ENCODE measurements at regions not wholly inside any gene's neighbourhood (a gene's known extent, or its start where the extent isn't known, plus 50 kb on each side); places are given as distances from the start of the nearest gene placed in this dataset.

DNA sequence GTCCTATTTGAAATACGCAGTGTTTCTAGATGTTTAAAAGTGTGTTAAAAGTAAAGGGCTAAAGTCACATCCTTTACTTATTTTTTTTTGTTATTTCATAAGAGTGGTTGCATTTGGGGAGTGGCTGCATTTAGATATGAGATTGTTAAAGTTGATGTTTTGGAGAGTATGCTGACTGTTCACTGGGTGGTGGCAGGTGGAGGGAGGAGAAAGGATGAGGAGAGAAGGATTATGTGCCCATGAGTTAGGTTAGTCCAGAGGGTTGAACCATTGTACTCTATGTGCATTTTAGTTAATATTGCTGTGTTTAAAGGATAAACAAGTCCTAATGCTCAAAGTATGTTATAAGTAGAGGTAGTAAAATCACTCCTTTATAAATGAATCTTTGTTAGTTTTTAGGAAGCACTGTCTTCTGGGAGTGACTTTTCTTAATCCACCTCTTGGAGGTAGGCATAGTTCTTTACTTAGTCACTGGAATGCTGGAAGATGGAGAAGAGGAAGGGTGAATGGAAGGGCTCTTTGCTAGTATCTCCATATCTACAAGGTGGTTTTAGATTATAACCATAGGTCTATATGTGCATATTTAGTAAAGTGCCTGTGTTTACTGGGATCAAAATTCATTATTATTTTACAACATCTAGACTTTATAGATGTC, 332.3 kb downstream of the NPR3 start:
- H3K36me3 ChIP-seq (ENCODE audit: control insufficient read depth in 2 of 2, extremely low read depth in 1 of 2, insufficient read depth in 2 of 2, low read length in 2 of 2): no peaks in the 10 kb centered on the region
- peaks cover 5% of the 10 kb centered on the region for H3K9me3 ChIP-seq (ENCODE audit: control insufficient read depth, low read depth, low read length)
- no peak overlapping the region for H2AFZ ChIP-seq (ENCODE audit: control insufficient read depth, low read length)
- DNase-seq (ENCODE audit: low read depth, low spot score): no peak
- no peak for FAIRE-seq
- no peak overlapping the region for H3K27ac ChIP-seq (ENCODE audit: control insufficient read depth, insufficient read depth, low read length)
- H3K9me1 ChIP-seq (ENCODE audit: control insufficient read depth, extremely low read depth, insufficient read depth, low read length): no peaks in the 10 kb centered on the region
- peaks cover 4% of the 10 kb centered on the region for H3K4me1 ChIP-seq (ENCODE audit: control insufficient read depth, extremely low read depth, insufficient read depth, low read length)
- dilution Hi-C loops (cut with MboI; ENCODE audit: extremely low pct_ligation_motif_present, low sequenced_read_pairs): no loop called here
- H3K27me3 ChIP-seq (ENCODE audit: control insufficient read depth, extremely low read depth, insufficient read depth, low read length): no peaks in the 10 kb centered on the region
- no peak overlapping the region for H3K4me3 ChIP-seq (ENCODE audit: control insufficient read depth in 2 of 3, extremely low read depth in 1 of 3, insufficient read depth in 2 of 3, low read depth in 1 of 3, low read length in 3 of 3)
- TF ChIP-seq, protein P1, sequence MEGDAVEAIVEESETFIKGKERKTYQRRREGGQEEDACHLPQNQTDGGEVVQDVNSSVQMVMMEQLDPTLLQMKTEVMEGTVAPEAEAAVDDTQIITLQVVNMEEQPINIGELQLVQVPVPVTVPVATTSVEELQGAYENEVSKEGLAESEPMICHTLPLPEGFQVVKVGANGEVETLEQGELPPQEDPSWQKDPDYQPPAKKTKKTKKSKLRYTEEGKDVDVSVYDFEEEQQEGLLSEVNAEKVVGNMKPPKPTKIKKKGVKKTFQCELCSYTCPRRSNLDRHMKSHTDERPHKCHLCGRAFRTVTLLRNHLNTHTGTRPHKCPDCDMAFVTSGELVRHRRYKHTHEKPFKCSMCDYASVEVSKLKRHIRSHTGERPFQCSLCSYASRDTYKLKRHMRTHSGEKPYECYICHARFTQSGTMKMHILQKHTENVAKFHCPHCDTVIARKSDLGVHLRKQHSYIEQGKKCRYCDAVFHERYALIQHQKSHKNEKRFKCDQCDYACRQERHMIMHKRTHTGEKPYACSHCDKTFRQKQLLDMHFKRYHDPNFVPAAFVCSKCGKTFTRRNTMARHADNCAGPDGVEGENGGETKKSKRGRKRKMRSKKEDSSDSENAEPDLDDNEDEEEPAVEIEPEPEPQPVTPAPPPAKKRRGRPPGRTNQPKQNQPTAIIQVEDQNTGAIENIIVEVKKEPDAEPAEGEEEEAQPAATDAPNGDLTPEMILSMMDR (optimal IDR thresholded peaks at IDR 0.05 in 1 of 3, IDR thresholded peaks at IDR 0.05 in 1 of 3, conservative IDR thresholded peaks at IDR 0.05 in 1 of 3; ENCODE audit: extremely low read depth in 1 of 3, insufficient read depth in 2 of 3, low read length in 3 of 3): no peak
- TF ChIP-seq EZH2 (IDR thresholded peaks at IDR 0.05; ENCODE audit: low read length): no peak
- H3K9ac ChIP-seq (ENCODE audit: control insufficient read depth, extremely low read depth, insufficient read depth, low read length): no peak overlapping the region
- H3K79me2 ChIP-seq (ENCODE audit: control insufficient read depth, insufficient read depth, low read length): no peaks in the 10 kb centered on the region
- H4K20me1 ChIP-seq (ENCODE audit: control insufficient read depth, extremely low read depth, insufficient read depth, low read length): no peaks in the 10 kb centered on the region
- no peak overlapping the region for H3K4me2 ChIP-seq (ENCODE audit: control insufficient read depth, extremely low read depth, insufficient read depth, low read depth, low read length)

DNA sequence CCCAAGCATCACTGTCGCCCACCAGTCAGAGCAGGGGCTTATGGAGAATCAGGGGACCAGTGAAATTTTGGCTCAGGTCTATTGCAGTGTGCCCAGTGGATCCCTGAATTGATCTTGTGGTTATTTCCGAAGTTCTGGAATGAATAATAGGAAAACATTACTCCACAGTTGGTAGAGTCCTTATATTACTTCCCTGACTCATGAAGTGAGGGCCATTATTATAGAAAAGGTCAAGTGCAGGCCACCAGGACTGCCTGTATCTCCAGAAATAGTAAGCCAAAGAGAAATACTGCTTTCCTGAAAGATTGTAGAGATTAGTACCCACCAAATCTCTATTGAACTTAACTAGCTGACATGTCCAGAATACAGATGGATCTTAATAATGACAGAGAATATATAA, 335.0 kb downstream of the NPR3 start:
- no peak for FAIRE-seq
- H3K9me1 ChIP-seq (ENCODE audit: control insufficient read depth, extremely low read depth, insufficient read depth, low read length): no peaks in the 10 kb centered on the region
- H3K4me2 ChIP-seq (ENCODE audit: control insufficient read depth, extremely low read depth, insufficient read depth, low read depth, low read length): no peak overlapping the region
- no peak for TF ChIP-seq EZH2 (IDR thresholded peaks at IDR 0.05; ENCODE audit: low read length)
- TF ChIP-seq, protein P1 (optimal IDR thresholded peaks at IDR 0.05 in 1 of 3, IDR thresholded peaks at IDR 0.05 in 1 of 3, conservative IDR thresholded peaks at IDR 0.05 in 1 of 3; ENCODE audit: extremely low read depth in 1 of 3, insufficient read depth in 2 of 3, low read length in 3 of 3): no peak
- no peak overlapping the region for H2AFZ ChIP-seq (ENCODE audit: control insufficient read depth, low read length)
- H3K4me3 ChIP-seq (ENCODE audit: control insufficient read depth in 2 of 3, extremely low read depth in 1 of 3, insufficient read depth in 2 of 3, low read depth in 1 of 3, low read length in 3 of 3): no peak overlapping the region
- DNase-seq (ENCODE audit: low read depth, low spot score): no peak
- no peaks in the 10 kb centered on the region for H3K79me2 ChIP-seq (ENCODE audit: control insufficient read depth, insufficient read depth, low read length)
- H3K36me3 ChIP-seq (ENCODE audit: control insufficient read depth in 2 of 2, extremely low read depth in 1 of 2, insufficient read depth in 2 of 2, low read length in 2 of 2): no peaks in the 10 kb centered on the region
- no peaks in the 10 kb centered on the region for H4K20me1 ChIP-seq (ENCODE audit: control insufficient read depth, extremely low read depth, insufficient read depth, low read length)
- H3K27ac ChIP-seq (ENCODE audit: control insufficient read depth, insufficient read depth, low read length): no peak overlapping the region
- no peaks in the 10 kb centered on the region for H3K9me3 ChIP-seq (ENCODE audit: control insufficient read depth, low read depth, low read length)
- no peaks in the 10 kb centered on the region for H3K27me3 ChIP-seq (ENCODE audit: control insufficient read depth, extremely low read depth, insufficient read depth, low read length)
- H3K4me1 ChIP-seq (ENCODE audit: control insufficient read depth, extremely low read depth, insufficient read depth, low read length): peaks cover 19% of the 10 kb centered on the region
- dilution Hi-C loops (cut with MboI; ENCODE audit: extremely low pct_ligation_motif_present, low sequenced_read_pairs): no loop called here
- H3K9ac ChIP-seq (ENCODE audit: control insufficient read depth, extremely low read depth, insufficient read depth, low read length): no peak overlapping the region
